NCI-H446 treated with DMSO at 0.1 percent for 48 hours (cell line): ENCODE measurements at regions not wholly inside any gene's neighbourhood (a gene's known extent, or its start where the extent isn't known, plus 50 kb on each side); places are given as distances from the start of the nearest gene placed in this dataset.

ENCODE experiments used
- DNase-seq: peaks from one replicate; lab custom pipeline; 2025; lab: John Stamatoyannopoulos, UW

- DNase-seq: no peak
These were observed 56.8 kb downstream of the IZUMO3 start for GRCh38 chr9:24488896-24489295.

GRCh38 chr9:24487946-24488345 is 57.8 kb downstream of the IZUMO3 start:
- no peak for DNase-seq

DNA sequence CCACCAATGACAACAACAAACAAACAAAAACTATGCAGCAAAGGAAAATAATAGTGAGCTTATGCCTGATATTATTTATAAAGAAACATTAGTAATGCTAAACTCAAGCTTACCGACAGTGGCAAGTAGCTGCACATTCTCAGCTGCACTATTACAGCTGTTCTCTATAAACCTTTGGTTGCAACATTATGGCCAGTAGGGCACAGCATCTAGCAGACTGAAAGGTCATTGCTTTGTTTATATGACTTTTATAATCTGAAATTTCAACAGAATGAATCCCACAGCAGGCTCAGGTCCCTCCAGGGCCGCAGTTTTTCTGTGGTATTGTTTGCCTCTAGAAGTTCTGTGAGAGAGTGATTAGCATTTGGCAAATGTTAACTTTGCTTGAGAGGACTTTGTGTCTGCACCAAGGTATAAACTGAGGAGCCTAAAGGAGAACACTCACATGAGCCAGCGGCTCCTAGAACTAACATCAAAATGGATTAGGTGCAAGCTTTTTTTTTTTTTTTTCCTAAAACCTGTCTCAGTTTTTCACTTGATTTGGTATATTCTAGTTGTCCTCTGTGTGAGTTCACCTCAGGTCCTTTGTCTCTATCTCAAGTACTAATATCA is 58.3 kb downstream of the IZUMO3 start:
- no peak for DNase-seq

DNA sequence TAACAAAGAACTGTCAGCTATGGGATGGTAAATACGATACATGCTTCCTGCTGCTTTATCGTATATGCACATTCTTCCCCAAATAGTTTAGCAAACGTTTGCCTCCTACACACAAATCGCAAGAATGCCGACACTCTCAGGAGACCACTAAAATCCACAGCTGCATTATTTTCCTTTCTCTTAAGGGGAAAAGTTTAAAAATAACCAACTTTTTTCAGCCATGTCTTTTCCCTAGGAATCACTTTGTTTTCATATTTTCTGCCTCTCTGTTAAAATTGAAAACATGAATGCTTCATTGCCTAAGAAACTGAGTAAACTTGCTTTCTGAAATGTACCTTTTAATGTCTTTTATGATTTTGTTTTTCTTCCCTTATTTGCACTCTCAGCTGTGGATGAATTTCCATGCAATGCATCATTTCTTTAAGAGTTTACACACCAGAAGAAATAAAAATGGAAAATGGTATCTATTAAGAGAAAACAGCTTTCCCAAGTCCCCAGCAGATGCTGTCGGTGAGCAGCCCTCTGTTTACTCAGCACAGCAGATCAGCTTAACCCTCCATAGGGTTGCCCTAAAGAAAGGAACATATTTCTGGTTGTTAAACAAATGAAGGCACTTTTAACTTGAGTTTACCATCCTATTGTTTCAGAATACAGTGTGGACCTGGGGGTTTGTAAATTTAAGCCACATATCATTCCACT is 66.2 kb downstream of the IZUMO3 start:
- DNase-seq: no peak

DNA sequence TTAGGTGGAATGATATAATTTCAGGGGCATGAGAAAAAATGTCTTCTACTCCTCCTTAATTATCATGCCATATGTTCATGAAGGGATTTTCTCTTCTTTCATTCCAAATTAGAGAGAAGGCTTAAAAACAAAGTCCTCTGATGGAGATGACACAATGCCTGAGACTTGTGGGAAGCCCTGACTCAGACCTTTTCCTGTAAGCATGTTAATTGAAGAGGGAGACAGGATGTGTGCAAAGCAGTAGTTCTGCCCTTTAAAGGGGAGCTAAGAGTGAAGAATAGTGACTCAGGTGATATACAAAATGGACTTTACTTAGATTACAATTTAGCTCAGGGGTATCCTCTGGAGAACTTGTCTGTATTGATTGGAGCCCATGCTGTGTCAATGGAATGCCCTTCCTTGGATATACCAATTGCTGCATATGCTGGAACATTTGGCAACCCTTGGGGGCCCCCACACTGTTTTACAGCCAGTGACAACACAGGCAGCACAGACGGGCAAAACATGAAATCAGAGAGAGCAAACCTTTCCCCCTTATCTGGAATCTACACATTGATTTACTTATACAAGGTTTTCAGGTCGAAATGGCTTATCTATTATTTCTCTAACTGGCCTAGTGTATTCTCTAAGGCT is 81.3 kb downstream of the IZUMO3 start:
- no peak for DNase-seq

DNA sequence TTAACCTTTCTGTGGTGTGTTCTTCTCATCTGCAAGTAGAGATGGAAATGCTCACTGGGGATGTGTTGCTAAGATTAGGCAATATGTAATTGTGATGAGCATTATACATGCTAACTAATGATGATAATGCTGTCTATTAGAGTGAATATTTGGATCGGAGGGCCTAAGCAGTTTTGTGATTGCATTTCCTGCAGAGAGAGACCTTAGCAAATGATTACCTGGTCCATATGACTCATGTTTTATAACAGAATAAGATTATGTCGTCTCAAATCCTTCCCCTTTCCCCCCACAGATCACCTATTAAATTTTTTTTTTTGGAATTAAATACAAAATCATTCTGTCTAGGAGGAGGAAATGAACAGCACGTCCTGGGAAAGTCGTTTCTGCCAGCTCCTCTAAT is 82.7 kb downstream of the IZUMO3 start:
- DNase-seq: no peak

- no peak for DNase-seq
These were observed 84.9 kb downstream of the IZUMO3 start for GRCh38 chr9:24460781-24461180.

GRCh38 chr9:24459953-24460352 is 85.7 kb downstream of the IZUMO3 start:
- no peak for DNase-seq

DNA sequence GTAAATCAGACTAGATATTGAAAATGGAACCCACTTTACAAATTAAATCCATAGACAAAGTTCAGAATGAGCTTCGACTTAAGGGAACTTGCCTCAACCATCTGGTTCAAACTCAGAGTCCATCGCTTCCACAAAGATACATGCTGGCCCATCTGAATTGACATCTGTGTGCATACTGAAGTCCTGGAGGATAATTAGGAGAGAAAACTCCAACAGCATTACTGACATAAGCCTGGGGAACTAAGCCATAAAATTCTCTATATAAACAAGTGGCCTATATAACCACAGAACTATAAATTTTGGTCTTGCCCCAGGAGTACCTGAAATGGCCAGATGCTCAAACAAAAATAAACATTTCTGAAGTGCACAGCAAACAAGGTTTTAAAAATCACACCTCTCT is 94.4 kb downstream of the IZUMO3 start:
- DNase-seq: no peak

GRCh38 chr9:24449976-24450375 is 95.7 kb downstream of the IZUMO3 start:
- no peak for DNase-seq

GRCh38 chr9:24439456-24439855 is 106.2 kb downstream of the IZUMO3 start:
- DNase-seq: no peak

DNA sequence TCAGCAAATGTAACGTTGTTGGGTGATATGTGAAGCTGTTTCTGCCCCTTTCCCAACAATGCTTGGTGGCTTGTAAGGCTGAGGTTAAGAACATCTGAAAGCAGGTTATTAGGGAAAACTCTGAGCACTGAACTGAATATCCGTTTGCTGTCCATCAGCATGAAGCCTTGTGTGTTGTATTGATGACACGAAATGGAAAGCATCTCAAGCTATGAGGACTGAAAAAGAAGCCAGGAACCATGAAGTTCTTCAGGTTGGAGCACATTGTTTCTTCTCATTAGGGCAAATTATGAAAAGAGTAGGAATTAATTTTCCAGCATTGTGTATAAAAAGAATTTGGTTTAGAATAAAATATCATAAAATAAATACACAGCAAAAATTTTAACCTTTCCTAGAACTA is 106.8 kb downstream of the IZUMO3 start:
- no peak for DNase-seq

DNA sequence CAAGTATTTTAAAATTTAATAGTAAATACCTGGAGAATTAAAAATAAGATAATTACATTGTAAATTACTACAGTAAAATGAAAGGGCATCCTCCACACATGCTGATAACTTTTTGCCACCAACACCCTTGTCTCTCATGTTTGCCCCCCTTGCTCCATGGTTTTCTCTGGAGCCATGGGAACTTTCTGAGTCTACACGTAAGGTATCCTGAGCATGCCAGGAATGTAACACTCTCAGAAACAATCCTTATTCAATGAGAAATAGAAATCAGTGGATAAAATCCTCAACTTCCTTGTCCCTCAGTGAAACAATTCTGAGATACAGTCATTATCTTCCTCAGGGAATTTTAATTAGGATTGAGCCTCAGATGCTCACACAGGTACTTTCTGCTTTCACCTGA is 108.9 kb downstream of the IZUMO3 start:
- no peak for DNase-seq

DNA sequence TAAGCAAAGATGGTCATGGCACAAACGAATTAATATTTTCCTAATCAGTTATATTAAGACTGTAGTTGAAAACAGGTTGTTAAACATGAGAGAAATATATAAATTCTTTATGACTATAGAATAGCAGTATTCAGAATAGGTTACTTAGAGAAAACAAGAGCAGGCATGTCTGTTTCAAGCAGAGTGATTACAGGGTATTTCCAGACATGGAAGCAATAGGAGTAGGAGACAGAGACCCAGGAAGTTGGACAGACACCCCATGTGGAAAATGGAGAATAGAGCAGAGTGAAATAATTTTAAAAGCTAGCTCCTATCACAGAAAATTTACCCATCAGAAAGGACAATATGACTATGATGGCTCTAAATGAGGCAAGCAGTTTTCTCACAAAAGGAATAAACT is 111.5 kb downstream of the IZUMO3 start:
- DNase-seq: no peak

GRCh38 chr9:24416136-24416535 is 129.6 kb downstream of the IZUMO3 start:
- DNase-seq: no peak

DNA sequence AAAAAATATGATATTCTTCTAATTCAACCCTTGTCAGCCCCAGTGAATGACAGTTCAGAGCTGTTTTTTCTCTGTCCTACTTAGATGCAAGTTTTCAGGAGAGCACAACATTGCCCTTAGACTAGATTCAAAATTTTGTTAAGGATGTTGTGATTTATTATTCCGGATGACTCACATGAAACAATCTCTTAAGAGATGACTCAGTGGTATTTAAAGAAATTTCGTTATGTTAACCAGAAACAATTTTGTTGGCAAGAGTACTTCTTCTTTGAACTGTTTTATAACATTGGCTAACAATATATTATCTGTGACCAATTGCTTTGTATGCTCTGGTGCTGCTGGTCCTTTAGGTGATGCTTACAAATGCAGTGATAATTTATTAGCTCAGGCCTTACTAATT is 132.0 kb downstream of the IZUMO3 start:
- no peak for DNase-seq

GRCh38 chr9:24398466-24398865 is 147.2 kb downstream of the IZUMO3 start:
- DNase-seq: no peak

DNA sequence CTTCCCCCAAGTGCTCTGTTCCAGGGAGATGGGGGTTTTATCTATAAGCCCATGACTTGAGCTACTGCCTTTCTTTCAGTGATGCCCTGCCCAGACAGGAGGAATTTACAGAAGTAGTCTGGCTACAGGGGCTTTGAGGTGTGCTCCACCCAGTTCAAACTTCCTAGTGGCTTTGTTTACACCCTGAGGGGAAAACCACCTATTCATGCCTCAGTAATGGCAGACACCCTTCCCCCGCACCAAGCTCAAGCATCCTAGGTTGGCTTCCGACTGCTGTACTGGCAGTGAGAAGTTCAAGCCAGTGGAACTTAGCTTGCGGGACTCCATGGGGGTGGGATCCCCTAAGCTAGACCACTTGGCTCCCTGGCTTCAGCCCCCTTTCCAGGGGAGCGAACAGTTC is 154.6 kb downstream of the IZUMO3 start:
- DNase-seq: no peak

DNA sequence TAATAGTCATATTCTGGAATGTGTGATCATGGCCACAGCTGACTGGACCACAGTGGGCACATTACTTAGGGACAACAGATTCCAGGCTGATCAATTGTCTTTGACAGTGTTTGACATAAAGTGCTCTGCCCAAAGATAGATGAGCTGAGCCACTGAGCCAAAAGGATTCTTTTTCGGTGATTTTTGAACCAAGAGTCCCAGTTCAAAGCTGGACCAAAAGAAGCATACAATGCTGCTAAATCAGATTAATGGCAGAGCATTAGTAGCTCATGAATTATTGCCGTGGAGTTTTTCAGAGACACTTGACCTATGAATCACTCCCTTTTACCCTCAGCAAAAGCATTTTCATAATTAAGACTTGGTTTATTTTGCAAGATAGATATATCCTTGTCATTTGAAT is 160.6 kb downstream of the IZUMO3 start:
- DNase-seq: no peak

DNA sequence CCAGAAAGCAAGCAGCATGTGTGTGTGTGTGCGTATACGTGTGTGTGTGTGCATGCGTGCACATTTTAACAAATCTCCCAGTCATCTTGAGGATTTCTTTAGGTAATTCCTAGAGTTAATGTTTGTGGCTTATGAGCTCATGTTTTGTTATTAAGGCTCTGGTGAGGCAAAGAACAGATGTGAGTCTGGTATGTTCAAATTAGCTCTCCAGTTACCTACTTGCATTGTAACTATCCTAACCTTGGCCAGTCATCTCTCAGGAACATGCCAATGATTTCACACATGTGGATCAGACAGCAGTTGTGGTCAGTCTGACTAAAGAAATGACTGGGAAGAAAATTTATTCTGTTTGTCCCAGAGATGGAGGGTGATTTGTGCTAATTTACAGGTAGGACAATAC is 163.1 kb downstream of the IZUMO3 start:
- no peak for DNase-seq

GRCh38 chr9:24381205-24381604 is 164.5 kb downstream of the IZUMO3 start:
- no peak for DNase-seq

DNA sequence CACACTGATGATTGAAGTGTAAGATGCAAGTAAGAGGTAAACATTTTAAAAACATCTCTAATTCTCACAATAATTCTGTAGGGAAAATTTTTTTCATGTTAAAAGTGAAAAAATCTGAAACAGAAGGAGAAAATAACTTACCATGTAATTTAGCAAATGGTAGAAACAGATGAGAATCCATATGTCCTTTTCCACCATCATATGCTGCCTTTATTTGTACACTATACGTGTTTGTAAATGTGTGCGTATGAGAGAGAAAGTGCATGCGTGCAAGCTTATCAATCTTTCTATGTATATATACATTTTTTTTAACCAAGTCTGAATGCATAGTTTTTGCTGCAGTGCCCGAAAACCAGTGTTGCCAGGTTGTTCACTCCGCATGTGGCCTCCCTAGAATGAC is 186.7 kb downstream of the IZUMO3 start:
- no peak for DNase-seq

DNA sequence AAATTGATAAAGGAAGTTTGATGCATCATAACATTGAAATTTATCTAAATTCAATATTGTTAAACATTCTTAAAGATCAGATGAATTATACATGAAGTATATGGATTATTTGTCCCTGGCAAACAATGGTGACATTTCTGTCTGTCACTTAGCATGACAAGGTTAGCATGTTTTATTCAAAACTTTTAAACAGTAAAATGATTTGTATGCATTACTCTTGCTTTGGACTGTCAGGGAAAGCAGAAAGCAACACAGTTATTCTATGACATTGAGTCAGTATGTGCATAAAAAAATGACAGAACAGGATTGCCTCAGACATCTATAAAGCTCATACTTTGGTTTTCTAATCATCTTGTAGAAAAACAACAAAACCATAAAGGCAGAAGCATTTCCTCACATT is 193.7 kb downstream of the IZUMO3 start:
- no peak for DNase-seq

- DNase-seq: no peak
These were observed 194.4 kb downstream of the IZUMO3 start for GRCh38 chr9:24351258-24351657.
